Activated naive CD8-positive, alpha-beta T cell treated with anti-CD3 and anti-CD28 coated beads, Interleukin-2, amount 10 ng/mL, durations not matched to agents 7 days and 5 days (primary cell): ENCODE measurements at regions not wholly inside any gene's neighbourhood (a gene's known extent, or its start where the extent isn't known, plus 50 kb on each side); places are given as distances from the start of the nearest gene placed in this dataset.
A peak's percentile ranks its signal among the peaks of the same experiment; 100 is the strongest.

Experiments used
- ATAC-seq: fragments of 150-1000 bp; cut with Tn5 transposase; one replicate; pipeline ENCODE4 v1.10.0; 2021; ENCODE audit warnings: low read depth, moderate library complexity
- POLR2A ChIA-PET: fragments of 350-600 bp; sonication (Branson Sonifier 250); formaldehyde crosslinking; loops from one replicate; lab custom pipeline; 2021; ENCODE audit warnings: antibody characterized with exemption; lab: Charles Lee
- DNase-seq: peaks from one replicate; pipeline ENCODE4 v3.0.0; 2021
- H3K27ac Mint-ChIP-seq: one replicate; pipeline ENCODE4 v1.8.0; 2022; ENCODE audit warnings: mild to moderate bottlenecking, mixed read lengths
- H3K27me3 Mint-ChIP-seq: one replicate; pipeline ENCODE4 v1.8.0; 2022; ENCODE audit warnings: mild to moderate bottlenecking, moderate library complexity, mixed read lengths
- H3K36me3 Mint-ChIP-seq: one replicate; pipeline ENCODE4 v1.8.0; 2021; ENCODE audit warnings: mild to moderate bottlenecking, mixed read lengths
- H3K4me1 Mint-ChIP-seq: one replicate; pipeline ENCODE4 v1.8.0; 2021; ENCODE audit warnings: mixed read lengths
- H3K4me3 Mint-ChIP-seq: one replicate; pipeline ENCODE4 v1.8.0; 2022; ENCODE audit warnings: mild to moderate bottlenecking, moderate library complexity, mixed read lengths
- H3K9me3 Mint-ChIP-seq: one replicate; pipeline ENCODE4 v1.8.0; 2021; ENCODE audit warnings: mixed read lengths

- H3K4me1 Mint-ChIP-seq = no peaks in the 10 kb centered on the region
- no peaks in the 10 kb centered on the region for H3K36me3 Mint-ChIP-seq
Observed at GRCh38 chr22:49466878-49467595, 360.6 kb downstream of the BRD1 start.

GRCh38 chr22:49464037-49464436 lies 363.6 kb downstream of the BRD1 start:
- Mint-ChIP-seq H3K4me1 (no peaks in the 10 kb centered on the region), H3K27me3 (no peaks in the 10 kb centered on the region), H3K27ac (no peak overlapping the region), H3K36me3 (no peaks in the 10 kb centered on the region), H3K4me3 (no peak overlapping the region), H3K9me3 (peaks cover 3% of the 10 kb centered on the region)
- DNase-seq (no peak), ATAC-seq (no peak)
- POLR2A ChIA-PET = interaction anchor here (0.6 kb wide), 1 partner anchor 43 kb away, joined by 5 read pairs; no protein-coding TSS in a partner anchor

More at GRCh38 chr22:49466878-49467595, 360.6 kb downstream of the BRD1 start:
- H3K9me3 Mint-ChIP-seq = peaks cover 3% of the 10 kb centered on the region
- DNase-seq (no peak), ATAC-seq (no peak)
- H3K27me3 Mint-ChIP-seq = no peaks in the 10 kb centered on the region
- no peak overlapping the region for H3K4me3 Mint-ChIP-seq
- no peak overlapping the region for H3K27ac Mint-ChIP-seq
- POLR2A ChIA-PET = no interaction called here

- DNase-seq = no peak
- no peaks in the 10 kb centered on the region for H3K4me1 Mint-ChIP-seq
- H3K27me3 Mint-ChIP-seq = no peaks in the 10 kb centered on the region
- peaks cover 3% of the 10 kb centered on the region for H3K9me3 Mint-ChIP-seq
- peak; percentile 77 for ATAC-seq
- H3K4me3 Mint-ChIP-seq = no peak overlapping the region
- H3K36me3 Mint-ChIP-seq = no peaks in the 10 kb centered on the region
- no peak overlapping the region for H3K27ac Mint-ChIP-seq
- POLR2A ChIA-PET = no interaction called here
Observed at GRCh38 chr22:49462795-49463194, 364.9 kb downstream of the BRD1 start.

GRCh38 chr22:49462291-49462690 lies 365.4 kb downstream of the BRD1 start:
- no peak for ATAC-seq
- Mint-ChIP-seq H3K36me3 (no peaks in the 10 kb centered on the region), H3K4me1 (no peaks in the 10 kb centered on the region), H3K27me3 (no peaks in the 10 kb centered on the region), H3K27ac (no peak overlapping the region), H3K4me3 (no peak overlapping the region), H3K9me3 (peaks cover 3% of the 10 kb centered on the region)
- DNase-seq = no peak
- POLR2A ChIA-PET = no interaction called here

GRCh38 chr22:49461674-49462073 lies 366.0 kb downstream of the BRD1 start:
- H3K4me1 Mint-ChIP-seq = no peaks in the 10 kb centered on the region
- POLR2A ChIA-PET = no interaction called here
- H3K27ac Mint-ChIP-seq = no peak overlapping the region
- no peaks in the 10 kb centered on the region for H3K27me3 Mint-ChIP-seq
- H3K9me3 Mint-ChIP-seq = peaks cover 3% of the 10 kb centered on the region
- H3K4me3 Mint-ChIP-seq = no peak overlapping the region
- DNase-seq = no peak
- H3K36me3 Mint-ChIP-seq = no peaks in the 10 kb centered on the region
- ATAC-seq = no peak

DNA sequence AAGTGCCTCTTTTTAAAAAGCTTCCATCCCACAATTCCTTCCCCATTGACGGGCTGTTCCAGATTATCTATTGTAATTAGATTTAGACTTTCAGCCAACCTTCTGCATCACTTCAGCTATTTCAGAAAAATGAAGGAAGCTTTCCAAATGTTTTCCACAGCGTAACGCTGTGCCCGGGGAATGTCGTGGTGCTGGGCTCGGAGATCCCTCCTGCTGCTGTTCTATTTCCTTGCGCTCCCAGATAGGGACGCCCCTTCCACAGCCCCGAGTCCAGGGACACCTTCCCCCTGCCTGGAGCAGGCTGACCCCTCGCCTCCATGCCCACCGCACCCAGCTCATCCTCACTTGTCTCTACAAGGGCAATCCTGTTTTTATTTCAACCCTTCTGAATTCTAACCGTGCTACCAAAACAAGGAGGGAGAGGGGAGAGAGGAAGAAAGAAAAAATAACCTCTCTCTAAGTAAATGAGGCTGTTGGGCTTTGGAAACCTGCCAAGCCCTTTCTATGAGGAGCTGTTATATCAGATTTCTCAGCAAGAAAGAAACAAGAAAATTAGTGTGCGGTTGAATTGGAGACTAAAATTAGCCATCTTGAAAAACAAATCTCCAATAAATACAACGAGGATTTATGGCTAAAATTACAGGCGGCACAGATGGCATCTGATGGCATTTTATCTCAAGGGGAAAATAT lies 366.9 kb downstream of the BRD1 start:
- POLR2A ChIA-PET = no interaction called here
- peaks cover 2% of the 10 kb centered on the region for H3K27me3 Mint-ChIP-seq
- DNase-seq = no peak
- no peak for ATAC-seq
- no peaks in the 10 kb centered on the region for H3K9me3 Mint-ChIP-seq
- no peaks in the 10 kb centered on the region for H3K4me1 Mint-ChIP-seq
- no peak overlapping the region for H3K27ac Mint-ChIP-seq
- no peaks in the 10 kb centered on the region for H3K36me3 Mint-ChIP-seq
- no peak overlapping the region for H3K4me3 Mint-ChIP-seq

- H3K27me3 Mint-ChIP-seq = peaks cover 2% of the 10 kb centered on the region
Observed at GRCh38 chr22:49460091-49460490, 367.6 kb downstream of the BRD1 start.

GRCh38 chr22:49458708-49459099 lies 369.0 kb downstream of the BRD1 start:
- no peaks in the 10 kb centered on the region for H3K36me3 Mint-ChIP-seq
- ATAC-seq (no peak), DNase-seq (no peak)
- H3K4me3 Mint-ChIP-seq = no peak overlapping the region
- no peaks in the 10 kb centered on the region for H3K4me1 Mint-ChIP-seq
- H3K9me3 Mint-ChIP-seq = no peaks in the 10 kb centered on the region
- H3K27ac Mint-ChIP-seq = no peak overlapping the region
- H3K27me3 Mint-ChIP-seq = peaks cover 2% of the 10 kb centered on the region
- POLR2A ChIA-PET = no interaction called here

More at GRCh38 chr22:49460091-49460490, 367.6 kb downstream of the BRD1 start:
- Mint-ChIP-seq H3K4me1 (no peaks in the 10 kb centered on the region), H3K4me3 (no peak overlapping the region), H3K27ac (no peak overlapping the region), H3K9me3 (no peaks in the 10 kb centered on the region), H3K36me3 (no peaks in the 10 kb centered on the region)
- POLR2A ChIA-PET = no interaction called here
- ATAC-seq (no peak), DNase-seq (no peak)

GRCh38 chr22:49457946-49458707 lies 369.5 kb downstream of the BRD1 start:
- Mint-ChIP-seq H3K4me3 (no peak overlapping the region), H3K36me3 (no peaks in the 10 kb centered on the region), H3K27me3 (peaks cover 2% of the 10 kb centered on the region), H3K27ac (no peak overlapping the region), H3K4me1 (no peaks in the 10 kb centered on the region), H3K9me3 (no peaks in the 10 kb centered on the region)
- DNase-seq (no peak), ATAC-seq (no peak)
- POLR2A ChIA-PET = no interaction called here

GRCh38 chr22:49457146-49457545 lies 370.5 kb downstream of the BRD1 start:
- Mint-ChIP-seq H3K27me3 (peaks cover 2% of the 10 kb centered on the region), H3K9me3 (no peaks in the 10 kb centered on the region), H3K4me3 (no peak overlapping the region), H3K4me1 (no peaks in the 10 kb centered on the region), H3K27ac (no peak overlapping the region), H3K36me3 (no peaks in the 10 kb centered on the region)
- DNase-seq (no peak), ATAC-seq (no peak)
- POLR2A ChIA-PET = no interaction called here

- no peak overlapping the region for H3K27ac Mint-ChIP-seq
Observed at GRCh38 chr22:49455595-49455994, 372.1 kb downstream of the BRD1 start.

GRCh38 chr22:49454726-49455125 lies 372.9 kb downstream of the BRD1 start:
- Mint-ChIP-seq H3K36me3 (no peaks in the 10 kb centered on the region), H3K4me1 (no peaks in the 10 kb centered on the region), H3K4me3 (no peak overlapping the region), H3K27me3 (peaks cover 17% of the 10 kb centered on the region), H3K27ac (no peak overlapping the region), H3K9me3 (no peaks in the 10 kb centered on the region)
- DNase-seq = no peak
- POLR2A ChIA-PET = no interaction called here
- ATAC-seq = no peak

More at GRCh38 chr22:49455595-49455994, 372.1 kb downstream of the BRD1 start:
- Mint-ChIP-seq H3K4me1 (no peaks in the 10 kb centered on the region), H3K9me3 (no peaks in the 10 kb centered on the region), H3K36me3 (no peaks in the 10 kb centered on the region), H3K27me3 (peaks cover 9% of the 10 kb centered on the region), H3K4me3 (no peak overlapping the region)
- ATAC-seq = no peak
- no peak for DNase-seq
- POLR2A ChIA-PET = no interaction called here

DNA sequence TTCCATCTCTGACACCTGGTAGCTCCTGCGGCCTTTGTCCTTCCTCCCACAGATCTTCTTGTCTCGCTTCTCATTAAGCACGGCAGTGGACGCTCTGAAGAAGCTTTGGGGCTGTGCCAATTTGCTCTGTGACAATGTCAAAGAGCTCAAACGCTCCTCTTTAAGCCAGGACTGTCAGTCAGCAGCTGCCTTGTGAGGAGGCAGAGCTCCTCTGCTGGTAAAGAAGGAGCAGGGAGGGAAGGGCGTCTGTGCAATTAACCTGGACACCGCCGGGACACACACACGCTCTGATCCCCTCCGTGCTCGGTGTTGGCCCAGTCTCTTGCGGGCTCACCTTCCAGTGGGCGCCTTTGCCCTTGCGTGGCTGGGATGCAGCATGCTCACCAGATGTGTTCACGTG lies 373.9 kb downstream of the BRD1 start:
- no peaks in the 10 kb centered on the region for H3K4me1 Mint-ChIP-seq
- no peaks in the 10 kb centered on the region for H3K36me3 Mint-ChIP-seq
- no peak for DNase-seq
- no peaks in the 10 kb centered on the region for H3K9me3 Mint-ChIP-seq
- POLR2A ChIA-PET = no interaction called here
- H3K4me3 Mint-ChIP-seq = no peak overlapping the region
- H3K27me3 Mint-ChIP-seq = peaks cover 20% of the 10 kb centered on the region
- no peak overlapping the region for H3K27ac Mint-ChIP-seq
- no peak for ATAC-seq
